ENCODE measurements at regions not wholly inside any gene's neighbourhood (a gene's known extent, or its start where the extent isn't known, plus 50 kb on each side); places are given as distances from the start of the nearest gene placed in this dataset.

GRCh38 chr11:32531528-32531927 is 52.1 kb upstream of the EIF3M start:
- no peak for DNase-seq (ENCODE audit: extremely low read depth, low read depth)

GRCh38 chr11:32529994-32530588 is 53.5 kb upstream of the EIF3M start:
- TF ChIP-seq CTCF (IDR thresholded peaks at IDR 0.05; ENCODE audit: low read depth, low read length, missing control alignments), result no peak
- DNase-seq (ENCODE audit: extremely low read depth, low read depth), result no peak
- no peak overlapping the region for H3K4me3 ChIP-seq (replicated peaks; ENCODE audit: low read depth, low read length)

More at GRCh38 chr11:32531528-32531927, 52.1 kb upstream of the EIF3M start:
- H3K4me3 ChIP-seq (replicated peaks; ENCODE audit: low read depth, low read length), result no peak overlapping the region
- TF ChIP-seq CTCF (IDR thresholded peaks at IDR 0.05; ENCODE audit: low read depth, low read length, missing control alignments), result no peak

- TF ChIP-seq CTCF (IDR thresholded peaks at IDR 0.05; ENCODE audit: low read depth, low read length, missing control alignments), result no peak
- no peak for DNase-seq (ENCODE audit: extremely low read depth, low read depth)
- H3K4me3 ChIP-seq (replicated peaks; ENCODE audit: low read depth, low read length), result no peak overlapping the region
Measured at GRCh38 chr11:32527261-32528175, 56.1 kb upstream of the EIF3M start.

- no peak overlapping the region for H3K4me3 ChIP-seq (replicated peaks; ENCODE audit: low read depth, low read length)
- DNase-seq (ENCODE audit: extremely low read depth, low read depth), result no peak
- no peak for TF ChIP-seq CTCF (IDR thresholded peaks at IDR 0.05; ENCODE audit: low read depth, low read length, missing control alignments)
Measured at GRCh38 chr11:32526760-32527159, 56.9 kb upstream of the EIF3M start.

GRCh38 chr11:32511926-32512325 is 71.7 kb upstream of the EIF3M start:
- TF ChIP-seq CTCF (IDR thresholded peaks at IDR 0.05; ENCODE audit: low read depth, low read length, missing control alignments), result no peak
- DNase-seq (ENCODE audit: extremely low read depth, low read depth), result no peak
- H3K4me3 ChIP-seq (replicated peaks; ENCODE audit: low read depth, low read length), result no peak overlapping the region

- no peak for TF ChIP-seq CTCF (IDR thresholded peaks at IDR 0.05; ENCODE audit: low read depth, low read length, missing control alignments)
- no peak overlapping the region for H3K4me3 ChIP-seq (replicated peaks; ENCODE audit: low read depth, low read length)
- DNase-seq (ENCODE audit: extremely low read depth, low read depth), result no peak
Measured at GRCh38 chr11:32510039-32510438, 73.6 kb upstream of the EIF3M start.

All from HFF-Myc (cell line).